ENCODE measurements at regions not wholly inside any gene's neighbourhood (a gene's known extent, or its start where the extent isn't known, plus 50 kb on each side); places are given as distances from the start of the nearest gene placed in this dataset.

DNA sequence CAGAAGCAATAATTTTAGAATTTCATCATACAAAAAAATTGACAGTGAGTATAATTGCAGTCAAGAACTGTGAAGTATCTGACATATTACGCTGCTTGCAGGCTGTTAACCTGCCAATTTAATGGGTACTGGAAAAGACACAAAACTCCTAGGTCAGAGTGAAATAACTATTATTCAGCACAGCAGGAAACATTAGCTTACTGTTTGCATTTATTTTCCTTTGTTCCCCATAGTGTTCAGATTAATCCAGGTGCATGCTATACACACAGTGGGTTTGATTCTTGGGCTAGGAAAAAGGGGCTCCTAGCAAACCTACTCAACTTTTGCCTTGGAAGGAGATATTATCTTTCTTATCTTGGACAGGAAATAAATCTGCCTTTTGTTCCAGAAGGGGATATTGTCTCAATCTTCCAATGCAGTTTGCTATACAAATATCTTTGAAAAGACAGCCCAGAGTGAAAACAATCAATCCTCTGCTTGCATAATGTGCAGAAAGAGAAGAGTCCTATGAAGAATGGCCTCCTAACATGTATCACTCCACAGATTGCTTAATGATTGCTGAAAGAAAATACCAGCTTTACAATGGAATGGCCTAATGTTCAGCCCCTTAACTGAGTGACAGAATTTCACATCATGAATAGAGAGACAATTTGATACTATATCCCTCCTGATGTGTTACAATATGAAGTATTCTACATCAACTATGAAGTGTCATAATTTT, 443.4 kb downstream of the TBC1D4 start:
- DNase-seq (ENCODE audit: low spot score) (no peak), ATAC-seq (no peak), FAIRE-seq (no peak)
- Histone ChIP-seq H4K20me1 (ENCODE audit: insufficient read depth, low read length) (no peaks in the 10 kb centered on the region), H2AFZ (ENCODE audit: low read length) (no peak overlapping the region), H3K36me3 (replicated peaks in 1 of 2; ENCODE audit: control insufficient read depth in 1 of 2, insufficient read depth in 2 of 2, low read length in 2 of 2) (no peaks in the 10 kb centered on the region), H3K4me2 (ENCODE audit: low read depth, low read length) (no peak overlapping the region), H3K9ac (ENCODE audit: insufficient read depth, low read depth, low read length) (no peak overlapping the region), H3K27ac (ENCODE audit: extremely low read length, insufficient read depth, low read length) (no peak overlapping the region), H3K9me3 (ENCODE audit: low read length) (peaks cover 18% of the 10 kb centered on the region), H3K4me3 (replicated peaks in 1 of 3; ENCODE audit: insufficient read depth in 1 of 3, low read depth in 2 of 3, low read length in 3 of 3) (no peak overlapping the region), H3K4me1 (ENCODE audit: insufficient read depth, low read length) (no peaks in the 10 kb centered on the region), H3K79me2 (ENCODE audit: insufficient read depth, low read length) (no peaks in the 10 kb centered on the region), H3K27me3 (ENCODE audit: control insufficient read depth in 1 of 2, insufficient read depth in 2 of 2, low read length in 2 of 2) (no peaks in the 10 kb centered on the region)
- BruUV-seq (replicated peaks): no TSS peak
- 4% methylated on average over 1 of the region's 1 CpG for WGBS (ENCODE audit: low lambda C conversion rate)
- in situ Hi-C loops (cut with HindIII; ENCODE audit: extremely low pct_ligation_motif_present, low pct_unique_long_range_greater_than_20kb): no loop called here
- ChIA-PET POLR2A (no interaction called here), CTCF (ENCODE audit: low intra/inter-chr PET ratio, low total read pairs) (no interaction called here)
- intact Hi-C loops (cut with micrococcal nuclease; ENCODE audit: unreplicated experiment): no loop called here
- no peak for TF ChIP-seq ZNF205 (CRISPR knock-in tag; IDR thresholded peaks at IDR 0.05)
- TF ChIP-seq ZBTB20 (CRISPR knock-in tag; IDR thresholded peaks at IDR 0.05; ENCODE audit: borderline replicate concordance, low read depth): no peak
- TF ChIP-seq, protein P1, sequence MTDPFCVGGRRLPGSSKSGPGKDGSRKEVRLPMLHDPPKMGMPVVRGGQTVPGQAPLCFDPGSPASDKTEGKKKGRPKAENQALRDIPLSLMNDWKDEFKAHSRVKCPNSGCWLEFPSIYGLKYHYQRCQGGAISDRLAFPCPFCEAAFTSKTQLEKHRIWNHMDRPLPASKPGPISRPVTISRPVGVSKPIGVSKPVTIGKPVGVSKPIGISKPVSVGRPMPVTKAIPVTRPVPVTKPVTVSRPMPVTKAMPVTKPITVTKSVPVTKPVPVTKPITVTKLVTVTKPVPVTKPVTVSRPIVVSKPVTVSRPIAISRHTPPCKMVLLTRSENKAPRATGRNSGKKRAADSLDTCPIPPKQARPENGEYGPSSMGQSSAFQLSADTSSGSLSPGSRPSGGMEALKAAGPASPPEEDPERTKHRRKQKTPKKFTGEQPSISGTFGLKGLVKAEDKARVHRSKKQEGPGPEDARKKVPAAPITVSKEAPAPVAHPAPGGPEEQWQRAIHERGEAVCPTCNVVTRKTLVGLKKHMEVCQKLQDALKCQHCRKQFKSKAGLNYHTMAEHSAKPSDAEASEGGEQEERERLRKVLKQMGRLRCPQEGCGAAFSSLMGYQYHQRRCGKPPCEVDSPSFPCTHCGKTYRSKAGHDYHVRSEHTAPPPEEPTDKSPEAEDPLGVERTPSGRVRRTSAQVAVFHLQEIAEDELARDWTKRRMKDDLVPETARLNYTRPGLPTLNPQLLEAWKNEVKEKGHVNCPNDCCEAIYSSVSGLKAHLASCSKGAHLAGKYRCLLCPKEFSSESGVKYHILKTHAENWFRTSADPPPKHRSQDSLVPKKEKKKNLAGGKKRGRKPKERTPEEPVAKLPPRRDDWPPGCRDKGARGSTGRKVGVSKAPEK (CRISPR knock-in tag; IDR thresholded peaks at IDR 0.05; ENCODE audit: borderline replicate concordance): no peak
- TF ChIP-seq, protein P2, sequence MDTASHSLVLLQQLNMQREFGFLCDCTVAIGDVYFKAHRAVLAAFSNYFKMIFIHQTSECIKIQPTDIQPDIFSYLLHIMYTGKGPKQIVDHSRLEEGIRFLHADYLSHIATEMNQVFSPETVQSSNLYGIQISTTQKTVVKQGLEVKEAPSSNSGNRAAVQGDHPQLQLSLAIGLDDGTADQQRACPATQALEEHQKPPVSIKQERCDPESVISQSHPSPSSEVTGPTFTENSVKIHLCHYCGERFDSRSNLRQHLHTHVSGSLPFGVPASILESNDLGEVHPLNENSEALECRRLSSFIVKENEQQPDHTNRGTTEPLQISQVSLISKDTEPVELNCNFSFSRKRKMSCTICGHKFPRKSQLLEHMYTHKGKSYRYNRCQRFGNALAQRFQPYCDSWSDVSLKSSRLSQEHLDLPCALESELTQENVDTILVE (CRISPR knock-in tag; IDR thresholded peaks at IDR 0.05): no peak
- TF ChIP-seq ZNF350 (CRISPR knock-in tag; IDR thresholded peaks at IDR 0.05; ENCODE audit: borderline replicate concordance, low read depth): no peak
- TF ChIP-seq, protein P3, sequence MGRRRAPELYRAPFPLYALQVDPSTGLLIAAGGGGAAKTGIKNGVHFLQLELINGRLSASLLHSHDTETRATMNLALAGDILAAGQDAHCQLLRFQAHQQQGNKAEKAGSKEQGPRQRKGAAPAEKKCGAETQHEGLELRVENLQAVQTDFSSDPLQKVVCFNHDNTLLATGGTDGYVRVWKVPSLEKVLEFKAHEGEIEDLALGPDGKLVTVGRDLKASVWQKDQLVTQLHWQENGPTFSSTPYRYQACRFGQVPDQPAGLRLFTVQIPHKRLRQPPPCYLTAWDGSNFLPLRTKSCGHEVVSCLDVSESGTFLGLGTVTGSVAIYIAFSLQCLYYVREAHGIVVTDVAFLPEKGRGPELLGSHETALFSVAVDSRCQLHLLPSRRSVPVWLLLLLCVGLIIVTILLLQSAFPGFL (CRISPR knock-in tag; IDR thresholded peaks at IDR 0.05): no peak
- no peak for TF ChIP-seq U2AF2 (IDR thresholded peaks at IDR 0.05; ENCODE audit: low read depth, low read length)
- no peak for TF ChIP-seq TMF1 (CRISPR knock-in tag; IDR thresholded peaks at IDR 0.05; ENCODE audit: low read depth)
- TF ChIP-seq, protein P4, sequence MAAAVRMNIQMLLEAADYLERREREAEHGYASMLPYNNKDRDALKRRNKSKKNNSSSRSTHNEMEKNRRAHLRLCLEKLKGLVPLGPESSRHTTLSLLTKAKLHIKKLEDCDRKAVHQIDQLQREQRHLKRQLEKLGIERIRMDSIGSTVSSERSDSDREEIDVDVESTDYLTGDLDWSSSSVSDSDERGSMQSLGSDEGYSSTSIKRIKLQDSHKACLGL (CRISPR knock-in tag; IDR thresholded peaks at IDR 0.05): no peak
- TF ChIP-seq, protein P5, sequence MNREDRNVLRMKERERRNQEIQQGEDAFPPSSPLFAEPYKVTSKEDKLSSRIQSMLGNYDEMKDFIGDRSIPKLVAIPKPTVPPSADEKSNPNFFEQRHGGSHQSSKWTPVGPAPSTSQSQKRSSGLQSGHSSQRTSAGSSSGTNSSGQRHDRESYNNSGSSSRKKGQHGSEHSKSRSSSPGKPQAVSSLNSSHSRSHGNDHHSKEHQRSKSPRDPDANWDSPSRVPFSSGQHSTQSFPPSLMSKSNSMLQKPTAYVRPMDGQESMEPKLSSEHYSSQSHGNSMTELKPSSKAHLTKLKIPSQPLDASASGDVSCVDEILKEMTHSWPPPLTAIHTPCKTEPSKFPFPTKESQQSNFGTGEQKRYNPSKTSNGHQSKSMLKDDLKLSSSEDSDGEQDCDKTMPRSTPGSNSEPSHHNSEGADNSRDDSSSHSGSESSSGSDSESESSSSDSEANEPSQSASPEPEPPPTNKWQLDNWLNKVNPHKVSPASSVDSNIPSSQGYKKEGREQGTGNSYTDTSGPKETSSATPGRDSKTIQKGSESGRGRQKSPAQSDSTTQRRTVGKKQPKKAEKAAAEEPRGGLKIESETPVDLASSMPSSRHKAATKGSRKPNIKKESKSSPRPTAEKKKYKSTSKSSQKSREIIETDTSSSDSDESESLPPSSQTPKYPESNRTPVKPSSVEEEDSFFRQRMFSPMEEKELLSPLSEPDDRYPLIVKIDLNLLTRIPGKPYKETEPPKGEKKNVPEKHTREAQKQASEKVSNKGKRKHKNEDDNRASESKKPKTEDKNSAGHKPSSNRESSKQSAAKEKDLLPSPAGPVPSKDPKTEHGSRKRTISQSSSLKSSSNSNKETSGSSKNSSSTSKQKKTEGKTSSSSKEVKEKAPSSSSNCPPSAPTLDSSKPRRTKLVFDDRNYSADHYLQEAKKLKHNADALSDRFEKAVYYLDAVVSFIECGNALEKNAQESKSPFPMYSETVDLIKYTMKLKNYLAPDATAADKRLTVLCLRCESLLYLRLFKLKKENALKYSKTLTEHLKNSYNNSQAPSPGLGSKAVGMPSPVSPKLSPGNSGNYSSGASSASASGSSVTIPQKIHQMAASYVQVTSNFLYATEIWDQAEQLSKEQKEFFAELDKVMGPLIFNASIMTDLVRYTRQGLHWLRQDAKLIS (CRISPR knock-in tag; IDR thresholded peaks at IDR 0.05): no peak
- no peak for TF ChIP-seq EEA1 (CRISPR knock-in tag; IDR thresholded peaks at IDR 0.05; ENCODE audit: borderline replicate concordance)
- no peak for TF ChIP-seq HMGA1 (CRISPR knock-in tag; conservative IDR thresholded peaks at IDR 0.05)
